HepG2 (cell line): ENCODE measurements at regions not wholly inside any gene's neighbourhood (a gene's known extent, or its start where the extent isn't known, plus 50 kb on each side); places are given as distances from the start of the nearest gene placed in this dataset.

ENCODE experiments used
- ATAC-seq: fragments of 200-7000 bp; cut with Tn5 transposase; 3 replicates; pipeline ENCODE4 v1.9.1; 2020; ENCODE audit warnings: mild to moderate bottlenecking, moderate library complexity
- BruUV-seq: library from RNA; stranded (reverse); fragments of 400-500 nt; replicated peaks from 2 replicates; lab custom pipeline; 2021; lab: Mats Ljungman, UMichigan
- CTCF ChIA-PET: fragments of 300-600 bp; formaldehyde crosslinking; extraction: SDS; loops from one replicate; lab custom pipeline; 2021; ENCODE audit warnings: low total read pairs, inconsistent platforms, low intra/inter-chr PET ratio; lab: Yijun Ruan, JAX
- POLR2A ChIA-PET: fragments of 350-600 bp; sonication (Branson Sonifier 250); formaldehyde crosslinking; loops from one replicate; lab custom pipeline; 2020; ENCODE audit warnings: antibody characterized with exemption, inconsistent platforms; lab: Yijun Ruan, JAX
- DNase-seq: peaks from one replicate; pipeline ENCODE4 v3.0.0-alpha.2; 2015; ENCODE audit warnings: low spot score
- FAIRE-seq: peaks from 3 replicates; lab custom pipeline; 2011; peaks lifted over from hg19 to GRCh38; lab: Jason Lieb, UNC
- H2AFZ ChIP-seq: one replicate; pipeline ENCODE4 v1.6.1; 2011; ENCODE audit warnings: low read length, inconsistent platforms
- H3K27ac ChIP-seq: fragments of 300-600 bp; 3 replicates; pipeline ENCODE4 v1.8.0; 2011; ENCODE audit warnings: mixed run types, mild to moderate bottlenecking, mixed read lengths, low read length, inconsistent platforms; ENCODE audit not compliant: insufficient read depth; ENCODE audit errors: extremely low read length
- H3K27me3 ChIP-seq, 2 experiments: fragments of 200-600 bp in 1 of 2; 2 replicates in 1 of 2; 3 replicates in 1 of 2; pipeline versions ENCODE4 v1.6.0 to v1.8.0; 2011; ENCODE audit warnings: low read length in 2 of 2, mild to moderate bottlenecking in 2 of 2, moderate library complexity in 2 of 2, inconsistent platforms in 1 of 2; ENCODE audit not compliant: insufficient read depth in 2 of 2, control insufficient read depth in 1 of 2
- H3K36me3 ChIP-seq, 2 experiments: fragments of 200-600 bp in 1 of 2; replicated peaks in 1 of 2; 2 replicates in 1 of 2; 3 replicates in 1 of 2; pipeline versions ENCODE4 v1.5.1 to v1.8.0; 2011; ENCODE audit warnings: low read length in 2 of 2, inconsistent platforms in 1 of 2; ENCODE audit not compliant: insufficient read depth in 2 of 2, control insufficient read depth in 1 of 2
- H3K4me1 ChIP-seq: 2 replicates; pipeline ENCODE4 v1.5.1; 2012; ENCODE audit warnings: low read length, inconsistent platforms; ENCODE audit not compliant: insufficient read depth
- H3K4me2 ChIP-seq: 2 replicates; pipeline ENCODE4 v1.6.0; 2011; ENCODE audit warnings: low read depth, low read length, inconsistent platforms
- H3K4me3 ChIP-seq, 3 experiments: fragments of 200-600 bp in 1 of 3; sonication (generic), shearing (Covaris generic) in 1 of 3; replicated peaks in 1 of 3; 2 replicates each; pipeline ENCODE4 v1.5.1; 2011 to 2016; ENCODE audit warnings: low read length in 3 of 3, inconsistent platforms in 2 of 3, low read depth in 2 of 3, mild to moderate bottlenecking in 2 of 3, control low read depth in 1 of 3, mixed read lengths in 1 of 3; ENCODE audit not compliant: insufficient read depth in 1 of 3
- H3K79me2 ChIP-seq: one replicate; pipeline ENCODE4 v1.6.1; 2011; ENCODE audit warnings: low read length, inconsistent platforms; ENCODE audit not compliant: insufficient read depth
- H3K9ac ChIP-seq: 2 replicates; pipeline ENCODE4 v1.6.0; 2011; ENCODE audit warnings: mild to moderate bottlenecking, low read depth, low read length, inconsistent platforms; ENCODE audit not compliant: insufficient read depth
- H3K9me3 ChIP-seq: 2 replicates; pipeline ENCODE4 v1.5.1; 2012; ENCODE audit warnings: mild to moderate bottlenecking, low read length
- H4K20me1 ChIP-seq: 2 replicates; pipeline ENCODE4 v1.6.0; 2011; ENCODE audit warnings: inconsistent platforms, mild to moderate bottlenecking, low read length, moderate library complexity; ENCODE audit not compliant: insufficient read depth
- ARNTL ChIP-seq: sonication (generic); formaldehyde crosslinking; IDR thresholded peaks from 2 replicates; pipeline ENCODE4 v1.4.0; 2020; ENCODE audit warnings: mild to moderate bottlenecking, missing genetic modification reagents
- HOXA5 ChIP-seq: sonication (generic); formaldehyde crosslinking; IDR thresholded peaks from 2 replicates; pipeline ENCODE4 v1.4.0; 2020; ENCODE audit warnings: missing genetic modification reagents
- JARID2 ChIP-seq: sonication (generic); formaldehyde crosslinking; IDR thresholded peaks from 2 replicates; pipeline ENCODE4 v1.8.1; 2023; ENCODE audit warnings: missing genetic modification reagents, inconsistent platforms; ENCODE audit not compliant: insufficient replicate concordance
- JUN ChIP-seq: sonication (generic); formaldehyde crosslinking; IDR thresholded peaks from 2 replicates; pipeline ENCODE4 v1.4.0; 2020; ENCODE audit warnings: mild to moderate bottlenecking, missing genetic modification reagents
- MIER3 ChIP-seq: IDR thresholded peaks from 2 replicates; pipeline ENCODE4 v1.6.1; 2016; ENCODE audit warnings: missing compliant biosample characterization, borderline replicate concordance
- MTA1 ChIP-seq: sonication (generic); formaldehyde crosslinking; IDR thresholded peaks from 2 replicates; pipeline ENCODE4 v1.4.0; 2020; ENCODE audit warnings: missing genetic modification reagents, mild to moderate bottlenecking, borderline replicate concordance
- ZNF12 ChIP-seq: sonication (generic); formaldehyde crosslinking; IDR thresholded peaks from 2 replicates; pipeline ENCODE4 v1.5.0; 2020; ENCODE audit warnings: missing genetic modification reagents
- ZNF143 ChIP-seq: sonication (generic); formaldehyde crosslinking; IDR thresholded peaks from 2 replicates; pipeline ENCODE4 v1.4.0; 2020; ENCODE audit warnings: missing genetic modification reagents
- ZNF160 ChIP-seq: sonication (generic); formaldehyde crosslinking; IDR thresholded peaks from 2 replicates; pipeline ENCODE4 v1.8.0; 2022; ENCODE audit warnings: mild to moderate bottlenecking, inconsistent platforms, missing genetic modification reagents
- ZNF446 ChIP-seq: sonication (generic); formaldehyde crosslinking; IDR thresholded peaks from 2 replicates; pipeline ENCODE4 v1.5.0; 2020; ENCODE audit warnings: mild to moderate bottlenecking, missing genetic modification reagents
- ZNF607 ChIP-seq: sonication (generic); formaldehyde crosslinking; IDR thresholded peaks from 2 replicates; pipeline ENCODE4 v1.5.1; 2020; ENCODE audit warnings: missing genetic modification reagents, mild to moderate bottlenecking, borderline replicate concordance
- in situ Hi-C: cut with HindIII; loops from 2 replicates; pipeline ENCODE4 v1.10.0; 2017; ENCODE audit warnings: low pct_unique_long_range_greater_than_20kb; ENCODE audit not compliant: extremely low pct_ligation_motif_present
- intact Hi-C: fragments of 100-400 bp; cut with micrococcal nuclease; formaldehyde crosslinking; loops from one replicate; pipeline ENCODE4 v1.10.0; 2022; ENCODE audit not compliant: unreplicated experiment
- TF ChIP-seq, protein P1 (sequence below): sonication (generic); formaldehyde crosslinking; IDR thresholded peaks from 2 replicates; pipeline ENCODE4 v1.8.0; 2022; ENCODE audit warnings: mild to moderate bottlenecking, missing genetic modification reagents; ENCODE audit not compliant: insufficient replicate concordance
- TF ChIP-seq, protein P2 (sequence below): sonication (generic); formaldehyde crosslinking; IDR thresholded peaks from 2 replicates; pipeline ENCODE4 v1.4.0; 2020; ENCODE audit warnings: missing genetic modification reagents

DNA sequence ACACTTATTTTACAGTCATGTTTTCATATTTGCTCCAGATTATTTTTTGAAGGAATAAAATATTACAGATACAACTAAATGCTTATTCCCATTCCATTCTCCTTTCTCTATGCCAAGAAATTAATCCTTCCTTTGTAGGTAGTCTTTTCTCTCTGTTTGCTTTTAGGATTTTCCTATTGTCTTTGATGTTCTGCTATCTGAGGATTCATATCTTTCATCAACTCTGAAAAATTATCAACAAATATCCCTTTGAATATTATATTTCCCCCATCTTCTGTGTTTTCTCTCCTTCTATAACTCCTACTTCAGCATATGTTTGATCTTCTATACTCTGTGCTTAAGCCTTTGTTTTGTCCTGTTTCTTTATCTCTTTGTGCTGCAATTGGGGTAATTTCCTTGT lies 260.4 kb upstream of the RBMS1 start (continued):
- TF ChIP-seq, protein P1, sequence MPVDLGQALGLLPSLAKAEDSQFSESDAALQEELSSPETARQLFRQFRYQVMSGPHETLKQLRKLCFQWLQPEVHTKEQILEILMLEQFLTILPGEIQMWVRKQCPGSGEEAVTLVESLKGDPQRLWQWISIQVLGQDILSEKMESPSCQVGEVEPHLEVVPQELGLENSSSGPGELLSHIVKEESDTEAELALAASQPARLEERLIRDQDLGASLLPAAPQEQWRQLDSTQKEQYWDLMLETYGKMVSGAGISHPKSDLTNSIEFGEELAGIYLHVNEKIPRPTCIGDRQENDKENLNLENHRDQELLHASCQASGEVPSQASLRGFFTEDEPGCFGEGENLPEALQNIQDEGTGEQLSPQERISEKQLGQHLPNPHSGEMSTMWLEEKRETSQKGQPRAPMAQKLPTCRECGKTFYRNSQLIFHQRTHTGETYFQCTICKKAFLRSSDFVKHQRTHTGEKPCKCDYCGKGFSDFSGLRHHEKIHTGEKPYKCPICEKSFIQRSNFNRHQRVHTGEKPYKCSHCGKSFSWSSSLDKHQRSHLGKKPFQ, result no peak
- TF ChIP-seq MIER3 (CRISPR knock-in tag) (no peak), ZNF446 (CRISPR knock-in tag) (no peak)

DNA sequence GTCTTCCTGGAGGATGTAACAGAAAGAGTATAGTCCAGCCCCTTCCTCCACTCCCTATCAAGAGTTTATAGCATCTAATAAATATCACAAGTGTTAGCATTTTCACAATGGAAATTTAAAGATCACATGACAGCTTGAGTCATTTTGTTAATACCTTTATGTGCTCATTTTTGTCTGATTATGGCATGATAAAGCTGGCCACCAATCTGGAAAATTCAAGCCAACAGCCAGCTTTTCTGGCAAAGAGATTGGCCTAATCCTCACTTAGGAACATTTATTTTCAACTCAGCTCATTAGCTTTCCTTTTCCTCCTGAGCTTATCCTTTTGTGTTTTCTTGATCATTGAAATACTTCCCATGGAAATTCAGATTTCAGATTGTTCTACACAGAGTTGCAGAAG lies 262.9 kb upstream of the RBMS1 start:
- Histone ChIP-seq H3K27me3 (no peaks in the 10 kb centered on the region), H3K4me2 (no peak overlapping the region), H3K9me3 (no peaks in the 10 kb centered on the region), H4K20me1 (no peaks in the 10 kb centered on the region), H3K4me1 (no peaks in the 10 kb centered on the region), H3K36me3 (no peaks in the 10 kb centered on the region), H3K9ac (no peak overlapping the region), H3K4me3 (no peak overlapping the region), H3K27ac (no peak overlapping the region), H2AFZ (no peak overlapping the region), H3K79me2 (no peaks in the 10 kb centered on the region)
- CTCF ChIA-PET, result no interaction called here
- ATAC-seq, result no peak
- no peak for DNase-seq
- in situ Hi-C loops (no loop called here), intact Hi-C loops (no loop called here)
- BruUV-seq, result no TSS peak
- no peak for FAIRE-seq
- POLR2A ChIA-PET, result no interaction called here
- TF ChIP-seq ZNF607 (no peak), ZNF12 (no peak), ZNF160 (CRISPR knock-in tag) (no peak), JUN (CRISPR knock-in tag) (no peak), ZNF143 (CRISPR knock-in tag) (no peak), ARNTL (CRISPR knock-in tag) (no peak), HOXA5 (CRISPR knock-in tag) (no peak), JARID2 (CRISPR knock-in tag) (no peak), MTA1 (CRISPR knock-in tag) (no peak)
- TF ChIP-seq, protein P2, sequence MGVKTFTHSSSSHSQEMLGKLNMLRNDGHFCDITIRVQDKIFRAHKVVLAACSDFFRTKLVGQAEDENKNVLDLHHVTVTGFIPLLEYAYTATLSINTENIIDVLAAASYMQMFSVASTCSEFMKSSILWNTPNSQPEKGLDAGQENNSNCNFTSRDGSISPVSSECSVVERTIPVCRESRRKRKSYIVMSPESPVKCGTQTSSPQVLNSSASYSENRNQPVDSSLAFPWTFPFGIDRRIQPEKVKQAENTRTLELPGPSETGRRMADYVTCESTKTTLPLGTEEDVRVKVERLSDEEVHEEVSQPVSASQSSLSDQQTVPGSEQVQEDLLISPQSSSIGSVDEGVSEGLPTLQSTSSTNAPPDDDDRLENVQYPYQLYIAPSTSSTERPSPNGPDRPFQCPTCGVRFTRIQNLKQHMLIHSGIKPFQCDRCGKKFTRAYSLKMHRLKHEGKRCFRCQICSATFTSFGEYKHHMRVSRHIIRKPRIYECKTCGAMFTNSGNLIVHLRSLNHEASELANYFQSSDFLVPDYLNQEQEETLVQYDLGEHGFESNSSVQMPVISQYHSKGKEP, result no peak
